GM23338 (cell line): ENCODE measurements at regions not wholly inside any gene's neighbourhood (a gene's known extent, or its start where the extent isn't known, plus 50 kb on each side); places are given as distances from the start of the nearest gene placed in this dataset.

Experiments
- ATAC-seq: fragments of 200-7000 bp; cut with Tn5 transposase; 3 replicates; pipeline ENCODE4 v1.9.1; 2020
- DNase-seq: peaks from one replicate; pipeline ENCODE4 v3.0.0-alpha.2; 2015; ENCODE audit warnings: low spot score
- H2AFZ ChIP-seq: fragments of 200-600 bp; sonication (generic); 2 replicates; pipeline ENCODE4 v1.8.0; 2016; ENCODE audit warnings: antibody characterized with exemption, mild to moderate bottlenecking, moderate library complexity
- H3F3A ChIP-seq: fragments of 200-600 bp; sonication (generic); replicated peaks from 2 replicates; pipeline ENCODE4 v1.8.0; 2017; ENCODE audit warnings: antibody characterized with exemption, mixed run types, low read depth
- H3K27ac ChIP-seq: fragments of 200-600 bp; sonication (generic); 2 replicates; pipeline ENCODE4 v1.6.1; 2016; ENCODE audit warnings: low read depth
- H3K27me3 ChIP-seq: fragments of 200-600 bp; sonication (generic); 2 replicates; pipeline ENCODE4 v1.8.0; 2016; ENCODE audit warnings: mild to moderate bottlenecking, mixed run types, moderate library complexity; ENCODE audit not compliant: insufficient read depth
- H3K36me3 ChIP-seq: fragments of 200-600 bp; sonication (generic); 2 replicates; pipeline ENCODE4 v1.8.0; 2016; ENCODE audit warnings: mild to moderate bottlenecking; ENCODE audit not compliant: insufficient read depth
- H3K4me1 ChIP-seq: fragments of 200-600 bp; sonication (generic); 2 replicates; pipeline ENCODE4 v1.8.0; 2016; ENCODE audit warnings: mild to moderate bottlenecking, moderate library complexity; ENCODE audit not compliant: insufficient read depth
- H3K4me2 ChIP-seq: fragments of 200-600 bp; sonication (generic); 2 replicates; pipeline ENCODE4 v1.7.1; 2017; ENCODE audit warnings: mixed run types
- H3K4me3 ChIP-seq: fragments of 200-600 bp; sonication (generic); 2 replicates; pipeline ENCODE4 v1.6.1; 2016; ENCODE audit warnings: mixed run types
- H3K79me2 ChIP-seq: fragments of 200-600 bp; sonication (generic); replicated peaks from 2 replicates; pipeline ENCODE4 v1.8.0; 2017; ENCODE audit warnings: mild to moderate bottlenecking; ENCODE audit not compliant: insufficient read depth
- H3K9me2 ChIP-seq: fragments of 200-600 bp; sonication (generic); 2 replicates; pipeline ENCODE4 v1.8.0; 2017; ENCODE audit not compliant: insufficient read depth
- H4K20me1 ChIP-seq: fragments of 200-600 bp; sonication (generic); replicated peaks from 2 replicates; pipeline ENCODE4 v1.8.0; 2017; ENCODE audit warnings: mild to moderate bottlenecking; ENCODE audit not compliant: insufficient read depth
- H3K27ac Mint-ChIP-seq: 2 replicates; pipeline ENCODE4 v1.8.0; 2020; ENCODE audit warnings: inconsistent platforms, mild to moderate bottlenecking, moderate library complexity, mixed read lengths
- H3K27me3 Mint-ChIP-seq: 3 replicates; pipeline ENCODE4 v1.8.0; 2022; ENCODE audit warnings: low read depth, mild to moderate bottlenecking, moderate library complexity, mixed read lengths, inconsistent platforms; ENCODE audit not compliant: insufficient read depth, poor library complexity
- H3K36me3 Mint-ChIP-seq: 3 replicates; pipeline ENCODE4 v1.8.0; 2021; ENCODE audit warnings: low read depth, mild to moderate bottlenecking, inconsistent platforms, moderate library complexity, mixed read lengths
- H3K4me1 Mint-ChIP-seq: 3 replicates; pipeline ENCODE4 v1.8.0; 2020; ENCODE audit warnings: mild to moderate bottlenecking, inconsistent platforms, mixed read lengths
- H3K4me3 Mint-ChIP-seq: 3 replicates; pipeline ENCODE4 v1.8.0; 2021; ENCODE audit warnings: moderate library complexity, mild to moderate bottlenecking, inconsistent platforms, mixed read lengths
- H3K9me3 Mint-ChIP-seq: 3 replicates; pipeline ENCODE4 v1.8.0; 2020; ENCODE audit warnings: moderate library complexity, mild to moderate bottlenecking, inconsistent platforms, mixed read lengths
- ETS1 ChIP-seq: IDR thresholded peaks from 2 replicates; pipeline ENCODE4 v1.6.1; 2016; ENCODE audit warnings: antibody characterized with exemption
- EZH2 ChIP-seq: fragments of 200-600 bp; sonication (generic); IDR thresholded peaks from one replicate; pipeline ENCODE4 v1.8.0; 2017; ENCODE audit warnings: antibody characterized with exemption, mild to moderate bottlenecking, low read depth; ENCODE audit not compliant: unreplicated experiment
- EZH2phosphoT487 ChIP-seq: fragments of 200-600 bp; sonication (generic); IDR thresholded peaks from one replicate; pipeline ENCODE4 v1.8.1; 2018; ENCODE audit warnings: antibody characterized with exemption; ENCODE audit not compliant: unreplicated experiment
- JUNB ChIP-seq: IDR thresholded peaks from one replicate; pipeline ENCODE4 v1.6.1; 2016; ENCODE audit warnings: antibody characterized with exemption; ENCODE audit not compliant: unreplicated experiment
- ZNF462 ChIP-seq: fragments of 250-450 bp; sonication (Bioruptor Pico); IDR thresholded peaks from 2 replicates; pipeline ENCODE4 v1.5.0; 2020; ENCODE audit warnings: mild to moderate bottlenecking, moderate library complexity

GRCh38 chr16:65689726-65690125 lies 567.9 kb upstream of the CDH11 start (continued):
- no peak for TF ChIP-seq ZNF462

- Mint-ChIP-seq H3K36me3 (peaks cover 16% of the 10 kb centered on the region; the same call in 2 of the 3 replicates), H3K9me3 (peaks cover 19% of the 10 kb centered on the region), H3K27ac (no peak overlapping the region), H3K4me1 (peaks cover 3% of the 10 kb centered on the region; the same call in 1 of the 3 replicates), H3K4me3 (no peak overlapping the region), H3K27me3 (peaks cover 2% of the 10 kb centered on the region)
- no peak overlapping the region for H2AFZ ChIP-seq
- no peak overlapping the region for H3K27ac ChIP-seq
- H4K20me1 ChIP-seq: no peaks in the 10 kb centered on the region
- H3K4me2 ChIP-seq: no peak overlapping the region
- DNase-seq (no peak), ATAC-seq (no peak)
- no peak overlapping the region for H3K4me3 ChIP-seq
- no peaks in the 10 kb centered on the region for H3K79me2 ChIP-seq
- peaks cover 12% of the 10 kb centered on the region for H3K9me2 ChIP-seq
- no peaks in the 10 kb centered on the region for H3K27me3 ChIP-seq
- H3F3A ChIP-seq: no peaks in the 10 kb centered on the region
- H3K4me1 ChIP-seq: no peaks in the 10 kb centered on the region
- no peaks in the 10 kb centered on the region for H3K36me3 ChIP-seq
- TF ChIP-seq EZH2phosphoT487: no peak
- TF ChIP-seq ETS1: no peak
- no peak for TF ChIP-seq EZH2
- TF ChIP-seq ZNF462: no peak
- no peak for TF ChIP-seq JUNB
These were observed 566.4 kb upstream of the CDH11 start for GRCh38 chr16:65688301-65688700.
